NB4 (cell line): ENCODE measurements at regions not wholly inside any gene's neighbourhood (a gene's known extent, or its start where the extent isn't known, plus 50 kb on each side); places are given as distances from the start of the nearest gene placed in this dataset.

ENCODE experiments used
- CTCF ChIP-seq: IDR thresholded peaks from one replicate; pipeline ENCODE4 v1.5.1; 2012; ENCODE audit warnings: low read depth, low read length
- MAX ChIP-seq: IDR thresholded peaks from 2 replicates; pipeline ENCODE4 v1.6.1; 2011; ENCODE audit warnings: low read depth, low read length
- POLR2A ChIP-seq: IDR thresholded peaks from 2 replicates; pipeline ENCODE4 v1.6.1; 2011; ENCODE audit warnings: mild to moderate bottlenecking; ENCODE audit not compliant: insufficient read length; ENCODE audit errors: extremely low read depth

DNA sequence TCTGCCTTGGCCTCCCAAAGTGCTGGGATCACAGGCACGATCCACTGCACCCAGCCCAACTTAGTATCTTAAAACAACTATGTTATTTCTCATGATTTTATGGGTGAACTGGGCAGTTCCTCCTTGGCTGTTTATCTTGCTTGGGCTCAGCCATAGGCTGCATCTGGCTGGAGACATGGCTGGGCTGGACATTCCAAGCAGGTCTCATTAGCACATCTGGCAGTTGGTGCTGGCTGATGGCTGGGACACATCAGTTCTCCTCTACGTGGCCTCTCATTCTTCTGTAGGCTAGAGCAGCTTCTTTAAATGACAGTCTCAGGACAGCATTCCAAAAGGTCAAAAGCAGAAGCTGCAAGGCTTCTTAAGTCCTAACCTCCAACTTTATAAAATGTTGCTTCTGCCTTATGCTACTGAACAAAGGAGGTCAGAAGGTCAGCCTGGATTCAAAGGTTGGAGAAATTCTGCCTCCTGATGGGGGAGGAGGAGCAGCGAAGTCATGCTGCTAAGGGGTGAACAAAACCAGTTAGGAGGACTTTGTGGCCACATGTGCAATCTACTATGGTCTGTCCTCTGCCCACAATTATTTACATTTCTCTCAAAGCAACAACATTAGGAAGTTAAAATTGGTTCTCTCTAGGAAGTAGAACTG, 144.0 kb downstream of the AQP9 start:
- no peak for TF ChIP-seq CTCF
- TF ChIP-seq POLR2A = no peak
- 0 out of 2 replicates have a peak, but pooled peaks have one; percentile 19 for TF ChIP-seq MAX
